HCT116 (cell line): ENCODE measurements at regions not wholly inside any gene's neighbourhood (a gene's known extent, or its start where the extent isn't known, plus 50 kb on each side); places are given as distances from the start of the nearest gene placed in this dataset.

Source experiments
- ATAC-seq: fragments of 200-7000 bp; cut with Tn5 transposase; 2 replicates; pipeline ENCODE4 v1.9.1; 2020; ENCODE audit warnings: mild to moderate bottlenecking, moderate library complexity
- BruUV-seq: library from RNA; stranded (reverse); fragments of 400-500 nt; replicated peaks from 2 replicates; lab custom pipeline; 2021; lab: Mats Ljungman, UMichigan
- CTCF ChIA-PET: fragments of 300-600 bp; sonication (Branson Sonifier 250); formaldehyde crosslinking; loops from one replicate; lab custom pipeline; 2021; ENCODE audit warnings: antibody characterized with exemption; lab: Charles Lee
- POLR2A ChIA-PET: fragments of 300-600, 350-600 bp; sonication (Branson Sonifier 250); formaldehyde crosslinking; loops from one replicate; lab custom pipeline; 2021; ENCODE audit warnings: antibody characterized with exemption; lab: Charles Lee
- RAD21 ChIA-PET, 2 experiments: fragments of 300-600 bp; sonication (Branson Sonifier 250); formaldehyde crosslinking; loops; one replicate each; lab custom pipeline; 2023; ENCODE audit warnings: low total read pairs in 2 of 2; ENCODE audit not compliant: uncharacterized antibody in 2 of 2, unreplicated experiment in 2 of 2, low non-redundant PET in 1 of 2; lab: Charles Lee
- DNase-seq: peaks from one replicate; pipeline ENCODE4 v3.0.0-alpha.2; 2010; ENCODE audit warnings: low read depth, low spot score
- H2AFZ ChIP-seq: fragments of 200-600 bp; shearing (Covaris generic), sonication (generic); 2 replicates; pipeline ENCODE4 v1.6.1; 2017; ENCODE audit warnings: low read depth, mixed run types, mixed read lengths, antibody characterized with exemption, low read length; ENCODE audit not compliant: poor library complexity, severe bottlenecking
- H3K27ac ChIP-seq: 2 replicates; pipeline ENCODE4 v1.5.1; 2012; ENCODE audit warnings: low read depth, low read length
- H3K27me3 ChIP-seq: fragments of 200-600 bp; sonication (generic); 2 replicates; pipeline ENCODE4 v1.6.1; 2016; ENCODE audit warnings: mixed run types, low read length, mixed read lengths; ENCODE audit not compliant: insufficient read depth
- H3K36me3 ChIP-seq, 2 experiments: fragments of 200-500 bp in 1 of 2; fragments of 200-600 bp in 1 of 2; sonication (Bioruptor generic) in 1 of 2; sonication (generic) in 1 of 2; 2 replicates each; pipeline versions ENCODE4 v1.5.1 to v1.6.1; 2014 to 2016; ENCODE audit warnings: low read length in 2 of 2, inconsistent platforms in 1 of 2, mixed read lengths in 1 of 2, mixed run types in 1 of 2; ENCODE audit not compliant: insufficient read depth in 2 of 2, control insufficient read depth in 1 of 2
- H3K4me1 ChIP-seq, 2 experiments: fragments of 200-600 bp in 1 of 2; sonication (generic) in 1 of 2; 2 replicates each; pipeline versions ENCODE4 v1.5.1 to v1.6.1; 2012 to 2017; ENCODE audit warnings: low read length in 2 of 2, inconsistent platforms in 1 of 2, mild to moderate bottlenecking in 1 of 2, mixed read lengths in 1 of 2, mixed run types in 1 of 2, moderate library complexity in 1 of 2; ENCODE audit not compliant: insufficient read depth in 2 of 2, control insufficient read depth in 1 of 2
- H3K4me2 ChIP-seq: fragments of 200-600 bp; sonication (generic); 2 replicates; pipeline ENCODE4 v1.6.1; 2017; ENCODE audit warnings: mixed run types, low read length, mixed read lengths
- H3K4me3 ChIP-seq, 2 experiments: fragments of 200-600 bp in 1 of 2; sonication (generic) in 1 of 2; replicated peaks in 1 of 2; 2 replicates each; pipeline ENCODE4 v1.5.1; 2011 to 2016; ENCODE audit warnings: low read length in 2 of 2, control low read depth in 1 of 2, low read depth in 1 of 2, mild to moderate bottlenecking in 1 of 2, mixed read lengths in 1 of 2, mixed run types in 1 of 2
- H3K79me2 ChIP-seq: fragments of 200-600 bp; sonication (generic); 2 replicates; pipeline ENCODE4 v1.6.1; 2017; ENCODE audit warnings: mild to moderate bottlenecking, mixed run types, low read length, moderate library complexity, mixed read lengths; ENCODE audit not compliant: insufficient read depth
- H3K9ac ChIP-seq: fragments of 200-600 bp; sonication (generic); 2 replicates; pipeline ENCODE4 v1.6.1; 2016; ENCODE audit warnings: low read length, mixed read lengths
- H3K9me2 ChIP-seq: fragments of 200-600 bp; sonication (generic), shearing (Covaris generic); 2 replicates; pipeline ENCODE4 v1.6.1; 2017; ENCODE audit warnings: mixed run types, mild to moderate bottlenecking, moderate library complexity; ENCODE audit not compliant: insufficient read depth
- H3K9me3 ChIP-seq, 2 experiments: fragments of 200-500 bp in 1 of 2; fragments of 200-600 bp in 1 of 2; sonication (Bioruptor generic) in 1 of 2; sonication (generic) in 1 of 2; 2 replicates each; pipeline ENCODE4 v1.6.1; 2014 to 2017; ENCODE audit warnings: low read length in 2 of 2, mixed read lengths in 2 of 2, inconsistent platforms in 1 of 2, low read depth in 1 of 2, mild to moderate bottlenecking in 1 of 2, mixed run types in 1 of 2, moderate library complexity in 1 of 2; ENCODE audit not compliant: control insufficient read depth in 1 of 2, insufficient read depth in 1 of 2
- H4K20me1 ChIP-seq: fragments of 200-600 bp; sonication (generic), shearing (Covaris generic); 2 replicates; pipeline ENCODE4 v1.6.1; 2017; ENCODE audit warnings: mixed run types, mild to moderate bottlenecking, moderate library complexity; ENCODE audit not compliant: insufficient read depth
- CBX3 ChIP-seq: IDR thresholded peaks from 2 replicates; pipeline ENCODE4 v1.6.1; 2012; ENCODE audit warnings: low read depth
- CEBPB ChIP-seq: IDR thresholded peaks from 2 replicates; pipeline ENCODE4 v1.6.1; 2012; ENCODE audit warnings: low read depth
- EGR1 ChIP-seq: IDR thresholded peaks from 2 replicates; pipeline ENCODE4 v1.6.1; 2012; ENCODE audit warnings: low read depth
- EZH2 ChIP-seq: fragments of 200-600 bp; sonication (generic); IDR thresholded peaks from 2 replicates; pipeline ENCODE4 v1.6.1; 2017; ENCODE audit warnings: antibody characterized with exemption, mixed run types
- EZH2phosphoT487 ChIP-seq: fragments of 200-600 bp; IDR thresholded peaks from 2 replicates; pipeline ENCODE4 v1.6.1; 2018; ENCODE audit warnings: antibody characterized with exemption, borderline replicate concordance
- POLR2AphosphoS5 ChIP-seq: IDR thresholded peaks from 2 replicates; pipeline ENCODE4 v1.6.1; 2011; ENCODE audit warnings: mild to moderate bottlenecking, low read depth, low read length, moderate library complexity
- RAD21 ChIP-seq: IDR thresholded peaks from 2 replicates; pipeline ENCODE4 v1.6.1; 2012; ENCODE audit warnings: low read depth, mild to moderate bottlenecking
- SIN3A ChIP-seq: IDR thresholded peaks from 2 replicates; pipeline ENCODE4 v1.6.1; 2012; ENCODE audit warnings: low read depth
- YY1 ChIP-seq: IDR thresholded peaks from 2 replicates; pipeline ENCODE4 v1.6.1; 2011; ENCODE audit warnings: low read length, low read depth, moderate library complexity, mild to moderate bottlenecking; ENCODE audit not compliant: insufficient replicate concordance; ENCODE audit errors: extremely low read depth
- ZFX ChIP-seq: fragments of 450-650 bp; IDR thresholded peaks from 2 replicates; pipeline ENCODE4 v1.6.1; 2017
- ZNF274 ChIP-seq: fragments of 200-500 bp; sonication (Bioruptor generic); IDR thresholded peaks from 2 replicates; pipeline ENCODE4 v1.6.1; 2014; ENCODE audit warnings: mild to moderate bottlenecking, low read depth, low read length, inconsistent platforms
- intact Hi-C: fragments of 100-400 bp; cut with micrococcal nuclease; formaldehyde crosslinking; loops from 2 replicates; pipeline ENCODE4 v1.10.0; 2022
- TF ChIP-seq, protein P1 (sequence below): IDR thresholded peaks from 2 replicates; pipeline ENCODE4 v1.6.1; 2011; ENCODE audit warnings: mild to moderate bottlenecking, low read length, moderate library complexity; ENCODE audit not compliant: insufficient replicate concordance; ENCODE audit errors: extremely low read depth
- TF ChIP-seq, protein P2 (sequence below): IDR thresholded peaks from 2 replicates; pipeline ENCODE4 v1.6.1; 2012
- TF ChIP-seq, protein P3 (sequence below), 3 experiments: fragments of 200-600 bp in 1 of 3; sonication (generic) in 1 of 3; IDR thresholded peaks in 2 of 3; conservative IDR thresholded peaks in 1 of 3; 2 replicates each; pipeline ENCODE4 v1.5.1; 2012 to 2017; ENCODE audit warnings: low read depth in 2 of 3, low read length in 2 of 3, antibody characterized with exemption in 1 of 3, borderline replicate concordance in 1 of 3, control low read depth in 1 of 3, mild to moderate bottlenecking in 1 of 3, mixed read lengths in 1 of 3, mixed run types in 1 of 3, moderate library complexity in 1 of 3; ENCODE audit not compliant: insufficient read depth in 1 of 3
- TF ChIP-seq, protein P4 (sequence below): IDR thresholded peaks from 2 replicates; pipeline ENCODE4 v1.6.1; 2012; ENCODE audit warnings: low read depth

DNA sequence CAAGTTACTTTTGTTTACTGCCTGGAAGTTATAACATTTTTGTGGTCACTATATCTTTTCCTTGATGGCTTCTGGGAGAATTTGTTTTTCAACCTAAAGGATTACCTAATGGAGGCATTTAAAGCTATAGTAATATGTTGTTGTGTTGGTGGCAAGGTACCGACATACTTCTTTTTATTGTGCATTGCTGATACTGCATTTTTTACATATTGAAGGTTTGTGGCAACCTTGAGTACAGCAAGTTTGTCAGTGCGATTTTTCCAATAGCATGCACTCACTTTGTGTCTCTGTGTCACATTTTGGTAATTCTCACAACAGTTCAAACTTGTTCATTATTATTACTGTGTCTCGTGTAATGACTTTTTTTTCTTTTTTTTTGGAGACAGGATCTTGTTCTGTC, 246.3 kb downstream of the LRRC70 start:
- ChIA-PET POLR2A (no interaction called here), RAD21 (no interaction called here)
- no peaks in the 10 kb centered on the region for H4K20me1 ChIP-seq

More for the DNA sequence above, 246.3 kb downstream of the LRRC70 start:
- DNase-seq, result no peak
- Histone ChIP-seq H3K27ac (no peak overlapping the region), H3K4me2 (no peak overlapping the region), H3K36me3 (no peaks in the 10 kb centered on the region), H3K79me2 (no peaks in the 10 kb centered on the region), H3K9me2 (no peaks in the 10 kb centered on the region), H2AFZ (no peak overlapping the region), H3K9me3 (no peaks in the 10 kb centered on the region)
- no peak for ATAC-seq
- CTCF ChIA-PET, result no interaction called here
- no TSS peak for BruUV-seq
- TF ChIP-seq ZNF274 (no peak), RAD21 (no peak), SIN3A (no peak), POLR2AphosphoS5 (no peak), YY1 (no peak), CEBPB (no peak), EGR1 (no peak), EZH2 (no peak), ZFX (no peak), EZH2phosphoT487 (no peak), CBX3 (no peak)
- TF ChIP-seq, protein P1, sequence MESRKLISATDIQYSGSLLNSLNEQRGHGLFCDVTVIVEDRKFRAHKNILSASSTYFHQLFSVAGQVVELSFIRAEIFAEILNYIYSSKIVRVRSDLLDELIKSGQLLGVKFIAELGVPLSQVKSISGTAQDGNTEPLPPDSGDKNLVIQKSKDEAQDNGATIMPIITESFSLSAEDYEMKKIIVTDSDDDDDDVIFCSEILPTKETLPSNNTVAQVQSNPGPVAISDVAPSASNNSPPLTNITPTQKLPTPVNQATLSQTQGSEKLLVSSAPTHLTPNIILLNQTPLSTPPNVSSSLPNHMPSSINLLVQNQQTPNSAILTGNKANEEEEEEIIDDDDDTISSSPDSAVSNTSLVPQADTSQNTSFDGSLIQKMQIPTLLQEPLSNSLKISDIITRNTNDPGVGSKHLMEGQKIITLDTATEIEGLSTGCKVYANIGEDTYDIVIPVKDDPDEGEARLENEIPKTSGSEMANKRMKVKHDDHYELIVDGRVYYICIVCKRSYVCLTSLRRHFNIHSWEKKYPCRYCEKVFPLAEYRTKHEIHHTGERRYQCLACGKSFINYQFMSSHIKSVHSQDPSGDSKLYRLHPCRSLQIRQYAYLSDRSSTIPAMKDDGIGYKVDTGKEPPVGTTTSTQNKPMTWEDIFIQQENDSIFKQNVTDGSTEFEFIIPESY, result no peak
- TF ChIP-seq, protein P2, sequence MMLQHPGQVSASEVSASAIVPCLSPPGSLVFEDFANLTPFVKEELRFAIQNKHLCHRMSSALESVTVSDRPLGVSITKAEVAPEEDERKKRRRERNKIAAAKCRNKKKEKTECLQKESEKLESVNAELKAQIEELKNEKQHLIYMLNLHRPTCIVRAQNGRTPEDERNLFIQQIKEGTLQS, result no peak
- TF ChIP-seq, protein P3, sequence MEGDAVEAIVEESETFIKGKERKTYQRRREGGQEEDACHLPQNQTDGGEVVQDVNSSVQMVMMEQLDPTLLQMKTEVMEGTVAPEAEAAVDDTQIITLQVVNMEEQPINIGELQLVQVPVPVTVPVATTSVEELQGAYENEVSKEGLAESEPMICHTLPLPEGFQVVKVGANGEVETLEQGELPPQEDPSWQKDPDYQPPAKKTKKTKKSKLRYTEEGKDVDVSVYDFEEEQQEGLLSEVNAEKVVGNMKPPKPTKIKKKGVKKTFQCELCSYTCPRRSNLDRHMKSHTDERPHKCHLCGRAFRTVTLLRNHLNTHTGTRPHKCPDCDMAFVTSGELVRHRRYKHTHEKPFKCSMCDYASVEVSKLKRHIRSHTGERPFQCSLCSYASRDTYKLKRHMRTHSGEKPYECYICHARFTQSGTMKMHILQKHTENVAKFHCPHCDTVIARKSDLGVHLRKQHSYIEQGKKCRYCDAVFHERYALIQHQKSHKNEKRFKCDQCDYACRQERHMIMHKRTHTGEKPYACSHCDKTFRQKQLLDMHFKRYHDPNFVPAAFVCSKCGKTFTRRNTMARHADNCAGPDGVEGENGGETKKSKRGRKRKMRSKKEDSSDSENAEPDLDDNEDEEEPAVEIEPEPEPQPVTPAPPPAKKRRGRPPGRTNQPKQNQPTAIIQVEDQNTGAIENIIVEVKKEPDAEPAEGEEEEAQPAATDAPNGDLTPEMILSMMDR (IDR thresholded peaks at IDR 0.05 in 2 of 3, conservative IDR thresholded peaks at IDR 0.05 in 1 of 3; ENCODE audit: borderline replicate concordance in 1 of 3, insufficient read depth in 1 of 3, low read depth in 2 of 3, low read length in 2 of 3), result no peak
- TF ChIP-seq, protein P4, sequence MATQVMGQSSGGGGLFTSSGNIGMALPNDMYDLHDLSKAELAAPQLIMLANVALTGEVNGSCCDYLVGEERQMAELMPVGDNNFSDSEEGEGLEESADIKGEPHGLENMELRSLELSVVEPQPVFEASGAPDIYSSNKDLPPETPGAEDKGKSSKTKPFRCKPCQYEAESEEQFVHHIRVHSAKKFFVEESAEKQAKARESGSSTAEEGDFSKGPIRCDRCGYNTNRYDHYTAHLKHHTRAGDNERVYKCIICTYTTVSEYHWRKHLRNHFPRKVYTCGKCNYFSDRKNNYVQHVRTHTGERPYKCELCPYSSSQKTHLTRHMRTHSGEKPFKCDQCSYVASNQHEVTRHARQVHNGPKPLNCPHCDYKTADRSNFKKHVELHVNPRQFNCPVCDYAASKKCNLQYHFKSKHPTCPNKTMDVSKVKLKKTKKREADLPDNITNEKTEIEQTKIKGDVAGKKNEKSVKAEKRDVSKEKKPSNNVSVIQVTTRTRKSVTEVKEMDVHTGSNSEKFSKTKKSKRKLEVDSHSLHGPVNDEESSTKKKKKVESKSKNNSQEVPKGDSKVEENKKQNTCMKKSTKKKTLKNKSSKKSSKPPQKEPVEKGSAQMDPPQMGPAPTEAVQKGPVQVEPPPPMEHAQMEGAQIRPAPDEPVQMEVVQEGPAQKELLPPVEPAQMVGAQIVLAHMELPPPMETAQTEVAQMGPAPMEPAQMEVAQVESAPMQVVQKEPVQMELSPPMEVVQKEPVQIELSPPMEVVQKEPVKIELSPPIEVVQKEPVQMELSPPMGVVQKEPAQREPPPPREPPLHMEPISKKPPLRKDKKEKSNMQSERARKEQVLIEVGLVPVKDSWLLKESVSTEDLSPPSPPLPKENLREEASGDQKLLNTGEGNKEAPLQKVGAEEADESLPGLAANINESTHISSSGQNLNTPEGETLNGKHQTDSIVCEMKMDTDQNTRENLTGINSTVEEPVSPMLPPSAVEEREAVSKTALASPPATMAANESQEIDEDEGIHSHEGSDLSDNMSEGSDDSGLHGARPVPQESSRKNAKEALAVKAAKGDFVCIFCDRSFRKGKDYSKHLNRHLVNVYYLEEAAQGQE, result no peak
- TF ChIP-seq, all 23 proteins: peak for 0
- no peak overlapping the region for H3K4me3 ChIP-seq
- no peaks in the 10 kb centered on the region for H3K4me1 ChIP-seq
- H3K9ac ChIP-seq, result no peak overlapping the region
- no peaks in the 10 kb centered on the region for H3K27me3 ChIP-seq
- intact Hi-C loops, result no loop called here
